Keratinocyte (primary cell): ENCODE measurements at regions not wholly inside any gene's neighbourhood (a gene's known extent, or its start where the extent isn't known, plus 50 kb on each side); places are given as distances from the start of the nearest gene placed in this dataset.

ENCODE experiments used
- EZH2 ChIP-seq: IDR thresholded peaks from one replicate; pipeline ENCODE4 v1.6.1; 2012; ENCODE audit warnings: inconsistent platforms, mild to moderate bottlenecking, low read length, moderate library complexity
- TF ChIP-seq, protein P1 (sequence below), 3 experiments: IDR thresholded peaks in 1 of 3; conservative IDR thresholded peaks in 1 of 3; optimal IDR thresholded peaks in 1 of 3; 2 replicates in 2 of 3; 3 replicates in 1 of 3; pipeline versions ENCODE3 to v1.5.1; 2011; ENCODE audit warnings: low read length in 3 of 3, mild to moderate bottlenecking in 3 of 3, moderate library complexity in 2 of 3, control low read depth in 1 of 3, inconsistent platforms in 1 of 3; ENCODE audit not compliant: insufficient read depth in 2 of 3; ENCODE audit errors: extremely low read depth in 1 of 3

DNA sequence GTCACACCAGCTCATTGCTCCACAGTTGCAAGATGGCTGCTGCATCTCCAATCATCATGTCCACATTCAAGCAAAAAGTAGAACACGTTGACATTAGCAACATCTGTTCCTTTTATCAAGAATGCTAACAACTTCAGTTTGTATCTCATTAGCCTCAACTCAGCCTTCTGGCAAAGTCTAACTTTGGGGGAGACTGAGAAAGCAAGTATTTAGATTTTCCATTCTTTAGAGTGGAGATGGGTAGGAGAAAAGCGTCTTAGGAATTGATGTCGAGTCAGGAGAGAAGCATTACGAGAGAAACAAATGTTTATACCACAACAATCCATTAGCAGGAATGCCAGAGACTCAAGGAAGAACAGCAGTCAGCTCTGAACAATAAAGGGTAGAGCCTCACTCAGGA lies 446.3 kb downstream of the ENC1 start:
- TF ChIP-seq, protein P1, sequence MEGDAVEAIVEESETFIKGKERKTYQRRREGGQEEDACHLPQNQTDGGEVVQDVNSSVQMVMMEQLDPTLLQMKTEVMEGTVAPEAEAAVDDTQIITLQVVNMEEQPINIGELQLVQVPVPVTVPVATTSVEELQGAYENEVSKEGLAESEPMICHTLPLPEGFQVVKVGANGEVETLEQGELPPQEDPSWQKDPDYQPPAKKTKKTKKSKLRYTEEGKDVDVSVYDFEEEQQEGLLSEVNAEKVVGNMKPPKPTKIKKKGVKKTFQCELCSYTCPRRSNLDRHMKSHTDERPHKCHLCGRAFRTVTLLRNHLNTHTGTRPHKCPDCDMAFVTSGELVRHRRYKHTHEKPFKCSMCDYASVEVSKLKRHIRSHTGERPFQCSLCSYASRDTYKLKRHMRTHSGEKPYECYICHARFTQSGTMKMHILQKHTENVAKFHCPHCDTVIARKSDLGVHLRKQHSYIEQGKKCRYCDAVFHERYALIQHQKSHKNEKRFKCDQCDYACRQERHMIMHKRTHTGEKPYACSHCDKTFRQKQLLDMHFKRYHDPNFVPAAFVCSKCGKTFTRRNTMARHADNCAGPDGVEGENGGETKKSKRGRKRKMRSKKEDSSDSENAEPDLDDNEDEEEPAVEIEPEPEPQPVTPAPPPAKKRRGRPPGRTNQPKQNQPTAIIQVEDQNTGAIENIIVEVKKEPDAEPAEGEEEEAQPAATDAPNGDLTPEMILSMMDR (optimal IDR thresholded peaks at IDR 0.05 in 1 of 3, IDR thresholded peaks at IDR 0.05 in 1 of 3, conservative IDR thresholded peaks at IDR 0.05 in 1 of 3; ENCODE audit: extremely low read depth in 1 of 3, insufficient read depth in 2 of 3, low read length in 3 of 3), result no peak
- TF ChIP-seq EZH2, result no peak
